GM19324 (cell line): ENCODE measurements at regions not wholly inside any gene's neighbourhood (a gene's known extent, or its start where the extent isn't known, plus 50 kb on each side); places are given as distances from the start of the nearest gene placed in this dataset.
"Not testable (repeated sequence)": the region's sequence is repeated elsewhere in the genome, so short reads cannot be mapped to it uniquely, and the experiment has no call there.

ENCODE experiments used
- ATAC-seq: cut with Tn5 transposase; IDR thresholded peaks from one replicate; pipeline ENCODE4 v1.9.1; 2021; ENCODE audit warnings: mild to moderate bottlenecking, moderate library complexity; ENCODE audit not compliant: unreplicated experiment, low FRiP score

DNA sequence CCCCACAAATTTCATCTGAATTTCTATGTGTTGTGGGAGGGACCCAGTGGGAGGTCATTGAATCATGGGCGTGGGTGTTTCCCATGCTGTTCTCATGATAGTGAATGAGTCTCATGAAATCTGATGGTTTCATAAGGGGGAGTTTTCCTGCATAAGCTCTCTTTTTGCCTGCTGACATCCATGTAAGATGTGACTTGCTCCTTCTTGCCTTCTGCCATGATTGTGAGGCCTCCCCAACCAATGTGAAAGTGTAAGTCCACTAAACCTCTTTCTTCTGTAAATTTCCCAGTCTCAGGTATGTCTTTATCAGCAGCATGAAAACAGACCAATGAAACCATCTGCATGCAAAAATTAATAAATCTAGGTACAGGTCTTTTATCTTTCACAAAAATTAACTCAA is 331.8 kb upstream of the GJE1 start:
- not testable (repeated sequence) for ATAC-seq

DNA sequence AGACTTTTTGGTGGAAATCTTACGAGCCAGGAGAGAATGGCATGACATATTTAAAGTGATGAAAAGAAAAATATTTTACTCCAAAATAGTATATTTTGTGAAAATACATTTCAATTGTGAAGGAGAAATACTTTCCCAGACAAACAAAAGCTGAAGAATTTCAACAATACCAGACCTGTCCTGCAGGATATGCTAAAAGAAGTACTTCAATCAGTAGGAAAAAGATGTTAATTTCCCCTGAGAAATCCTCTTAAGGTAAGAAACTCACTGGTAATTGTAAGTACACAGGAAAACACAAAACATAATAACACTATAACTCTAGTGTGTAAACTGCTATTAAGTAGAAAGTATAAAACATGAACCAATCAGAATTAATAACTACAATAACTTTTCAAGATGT is 341.8 kb upstream of the GJE1 start:
- ATAC-seq, result no peak

DNA sequence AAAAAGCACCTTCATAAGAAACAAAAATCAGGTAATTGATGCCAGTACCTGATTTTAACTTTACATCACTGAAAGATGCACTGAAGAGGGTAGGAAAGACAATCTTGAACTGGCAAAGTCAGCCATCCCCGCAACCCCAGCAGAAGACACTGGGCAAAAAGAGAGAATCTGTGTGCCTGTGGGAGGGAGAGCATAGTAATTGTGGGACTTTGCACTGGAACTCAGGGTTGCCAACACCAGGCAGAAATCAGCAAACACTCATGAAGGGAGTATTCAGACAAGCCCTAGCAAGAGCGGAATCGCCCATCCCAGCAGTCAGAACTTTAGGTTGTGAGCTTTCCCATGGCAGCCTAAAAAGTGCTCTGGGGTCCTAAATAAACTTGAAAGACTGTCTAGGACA is 344.6 kb upstream of the GJE1 start:
- no peak for ATAC-seq

DNA sequence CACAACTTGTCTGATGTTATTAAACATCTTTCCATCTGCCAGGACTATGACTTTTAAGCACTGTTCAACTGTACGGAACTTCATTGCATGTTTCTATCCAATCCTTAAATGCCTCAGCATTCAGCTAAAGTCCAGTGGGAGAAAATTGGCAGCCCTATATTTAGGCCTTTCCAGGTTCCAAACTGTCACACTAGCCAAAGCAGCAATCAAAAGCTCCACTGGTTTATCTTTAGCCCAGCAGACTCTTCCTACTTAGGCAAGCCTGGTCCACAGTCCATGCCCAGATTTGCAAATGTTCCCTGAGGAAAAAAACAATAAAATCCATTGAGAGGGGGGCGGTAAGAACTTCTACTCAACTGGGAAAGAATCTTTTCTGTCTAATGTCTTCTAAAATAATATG is 349.1 kb upstream of the GJE1 start:
- ATAC-seq, result no peak

DNA sequence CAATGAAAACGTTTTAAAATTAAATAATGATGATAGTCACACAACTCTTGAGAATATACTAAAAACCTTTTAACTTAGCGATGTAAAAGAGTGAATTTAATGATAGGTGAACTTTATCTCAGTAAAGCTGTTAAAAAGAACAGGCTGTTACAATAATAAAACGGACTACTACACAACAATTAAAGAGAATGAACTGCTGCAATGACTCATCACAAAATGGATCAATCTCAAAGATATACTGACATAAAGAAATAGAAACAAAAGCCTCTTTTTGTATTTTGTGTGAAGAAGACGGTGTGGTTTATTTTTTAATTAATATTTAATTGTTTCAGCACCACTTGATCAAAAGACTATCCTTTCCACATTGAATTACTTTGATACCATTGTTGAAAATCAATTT is 352.4 kb upstream of the GJE1 start:
- no peak for ATAC-seq

DNA sequence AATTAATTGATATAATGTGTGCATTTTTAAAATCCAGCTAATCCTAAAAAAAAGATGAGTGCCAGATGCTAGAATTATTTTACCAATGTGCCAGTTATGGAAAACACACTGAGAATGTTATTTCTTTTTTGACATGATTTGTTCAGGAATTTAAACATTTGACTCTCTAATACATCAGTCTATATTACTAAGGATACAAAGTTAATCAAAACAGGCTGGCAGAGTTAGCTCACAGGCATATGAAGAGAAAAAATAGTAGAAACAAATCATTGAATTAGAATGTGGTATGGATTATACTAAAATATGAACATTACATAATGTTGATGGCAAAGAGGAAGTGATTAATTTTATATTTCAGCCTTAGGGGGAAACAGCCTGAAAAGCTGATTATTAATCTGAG is 368.3 kb upstream of the GJE1 start:
- ATAC-seq, result no peak

DNA sequence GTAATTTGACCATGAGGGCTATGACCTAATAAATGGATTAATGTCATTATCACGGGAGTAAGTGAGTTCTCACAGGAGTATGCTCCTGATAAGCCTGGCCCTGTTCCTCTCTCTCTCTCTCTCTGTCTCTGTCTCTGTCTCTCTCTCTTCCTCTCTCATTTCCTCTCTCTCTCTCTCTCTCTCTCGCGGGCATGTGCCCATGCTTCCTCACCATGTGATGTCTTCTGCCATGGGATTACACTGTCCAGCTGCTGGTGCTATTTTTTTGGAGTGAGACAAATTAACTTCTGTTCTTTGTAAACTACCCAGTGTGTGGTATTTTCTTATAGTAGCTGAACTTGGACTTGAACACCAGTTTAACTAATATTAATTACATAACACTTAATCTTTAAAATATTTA is 374.3 kb upstream of the GJE1 start:
- ATAC-seq, result no peak

DNA sequence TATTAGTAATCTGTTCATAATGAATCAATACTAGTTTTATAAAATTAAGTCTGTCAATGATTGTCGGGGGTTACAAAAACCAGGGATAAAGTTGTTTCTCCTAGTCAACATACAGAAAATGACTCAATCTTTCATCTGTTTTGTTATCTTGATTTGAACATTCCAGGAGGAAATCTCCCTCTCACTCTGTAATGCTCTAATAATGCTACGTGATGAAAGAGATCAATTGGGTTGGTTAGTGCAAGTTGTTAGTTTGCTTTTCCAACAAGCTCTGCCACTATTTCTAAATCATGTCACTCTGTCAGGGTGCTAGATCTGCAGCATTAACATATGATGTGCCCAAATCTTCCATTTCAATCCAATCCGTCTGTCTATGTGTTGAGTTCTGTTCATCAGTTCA is 379.5 kb upstream of the GJE1 start:
- ATAC-seq, result no peak

DNA sequence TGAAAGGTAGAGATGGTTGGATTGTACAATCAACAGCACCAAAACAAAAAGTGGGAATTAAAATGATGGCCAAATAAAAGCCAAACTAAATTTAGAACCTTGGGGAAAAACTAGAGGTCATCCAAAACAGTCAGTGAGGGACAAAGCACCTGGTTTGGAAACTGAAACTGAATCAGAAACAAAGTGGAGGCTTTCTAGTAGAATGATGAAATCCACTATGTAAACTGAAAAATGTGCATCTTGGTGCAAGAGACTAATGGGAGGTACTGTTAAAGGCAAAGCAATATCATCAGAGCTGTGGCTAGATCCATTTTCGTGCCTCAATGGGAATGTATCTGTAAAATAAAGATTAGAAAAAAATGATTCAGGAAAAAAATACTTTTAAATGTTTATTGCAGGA is 380.0 kb upstream of the GJE1 start:
- no peak for ATAC-seq

DNA sequence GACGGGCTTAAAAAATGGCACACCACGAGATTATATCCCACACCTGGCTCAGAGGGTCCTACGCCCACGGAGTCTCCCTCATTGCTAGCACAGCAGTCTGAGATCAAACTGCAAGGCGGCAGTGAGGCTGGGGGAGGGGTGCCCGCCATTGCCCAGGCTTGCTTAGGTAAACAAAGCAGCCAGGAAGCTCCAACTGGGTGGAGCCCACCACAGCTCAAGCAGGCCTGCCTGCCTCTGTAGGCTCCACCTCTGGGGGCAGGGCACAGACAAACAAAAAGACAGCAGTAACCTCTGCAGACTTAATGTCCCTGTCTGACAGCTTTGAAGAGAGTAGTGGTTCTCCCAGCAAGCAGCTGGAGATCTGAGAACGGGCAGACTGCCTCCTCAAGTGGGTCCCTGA is 386.4 kb upstream of the GJE1 start:
- not testable (repeated sequence) for ATAC-seq

DNA sequence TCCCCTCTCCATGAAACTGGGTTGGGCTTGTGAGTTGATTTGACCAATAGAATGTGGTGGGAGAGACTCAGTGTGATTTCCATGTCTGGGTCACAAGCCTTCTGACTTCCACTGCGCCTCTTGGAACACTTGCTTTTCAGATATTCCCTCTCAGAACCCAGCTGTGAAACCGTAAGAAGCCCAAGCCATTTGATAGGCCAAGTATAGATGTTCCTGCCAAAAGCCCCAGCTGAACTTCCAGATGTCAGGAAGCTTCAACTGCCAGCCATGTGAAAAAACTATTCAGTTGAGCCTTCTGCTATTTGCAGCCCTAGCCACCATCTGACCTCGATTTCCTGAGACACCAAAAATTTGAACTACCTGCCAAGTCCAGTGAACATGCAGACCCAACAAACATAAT is 387.8 kb upstream of the GJE1 start:
- ATAC-seq, result no peak

DNA sequence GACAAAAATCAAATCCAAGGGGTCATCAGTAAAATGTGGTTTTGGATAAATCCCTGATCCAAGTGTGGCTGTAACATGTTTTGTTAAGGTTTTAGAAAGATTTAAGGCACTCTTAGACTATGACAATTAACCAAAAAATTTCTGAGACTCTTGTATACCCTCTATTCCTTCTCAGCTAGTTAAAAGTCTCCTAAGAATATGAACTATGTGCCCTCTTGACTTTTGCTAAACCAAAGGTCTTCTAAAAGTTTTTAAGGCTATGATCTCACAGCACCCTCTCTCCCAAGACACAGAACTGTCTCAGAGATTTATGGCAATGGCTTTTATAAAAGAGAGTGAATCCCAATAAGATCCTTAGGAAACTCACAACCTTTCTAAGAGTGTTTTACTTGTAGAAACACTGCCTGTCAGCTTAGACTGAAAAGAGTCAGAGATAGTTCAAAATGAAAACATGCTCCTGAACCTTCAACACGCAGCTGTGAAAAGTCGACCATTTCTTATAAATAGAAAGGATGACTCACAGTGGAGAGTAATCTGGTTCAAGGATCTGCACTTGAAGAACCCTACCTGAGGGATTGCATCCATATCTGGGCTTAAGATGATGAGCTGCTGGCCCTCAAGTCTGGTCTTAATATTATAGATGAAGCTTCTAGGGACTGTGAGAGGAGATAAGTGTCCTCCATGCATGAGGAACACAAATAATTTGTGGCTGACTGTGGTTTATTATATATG is 388.4 kb upstream of the GJE1 start:
- no peak for ATAC-seq

DNA sequence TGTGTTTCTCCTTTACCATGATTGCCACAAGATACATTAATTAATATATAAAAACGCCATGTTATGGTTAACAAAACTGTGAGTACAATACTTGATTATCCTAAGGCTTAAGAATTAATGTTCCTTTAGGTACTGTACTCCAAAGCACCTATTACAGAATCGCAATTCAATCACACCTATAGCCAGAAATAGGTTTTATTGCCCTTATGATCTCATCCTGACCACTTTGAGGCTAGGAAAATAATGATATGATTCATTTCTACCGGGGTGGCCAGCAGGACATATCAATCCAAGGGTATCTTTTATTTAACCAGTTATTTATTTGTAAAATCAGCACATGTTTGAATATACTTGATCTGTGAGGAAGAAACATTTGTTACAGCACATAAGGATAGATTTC is 396.6 kb upstream of the GJE1 start:
- no peak for ATAC-seq

DNA sequence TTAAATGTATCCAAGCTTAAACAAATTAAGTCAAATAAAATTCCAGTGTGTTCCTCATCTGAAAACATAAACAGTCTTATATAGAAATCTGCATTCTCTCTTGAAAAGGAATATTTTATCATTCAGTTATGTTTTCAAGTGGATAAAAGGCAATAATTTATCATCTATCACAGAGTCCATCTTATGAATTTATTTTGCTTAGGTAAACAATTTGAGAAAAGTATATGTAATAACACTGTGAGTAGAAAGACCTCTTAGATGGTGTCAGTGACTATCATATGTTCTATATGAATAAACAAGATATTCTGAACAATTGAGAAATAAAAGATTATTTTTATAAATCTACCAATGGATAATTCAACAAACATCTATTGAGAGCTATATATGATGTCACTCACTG is 397.6 kb upstream of the GJE1 start:
- no peak for ATAC-seq

DNA sequence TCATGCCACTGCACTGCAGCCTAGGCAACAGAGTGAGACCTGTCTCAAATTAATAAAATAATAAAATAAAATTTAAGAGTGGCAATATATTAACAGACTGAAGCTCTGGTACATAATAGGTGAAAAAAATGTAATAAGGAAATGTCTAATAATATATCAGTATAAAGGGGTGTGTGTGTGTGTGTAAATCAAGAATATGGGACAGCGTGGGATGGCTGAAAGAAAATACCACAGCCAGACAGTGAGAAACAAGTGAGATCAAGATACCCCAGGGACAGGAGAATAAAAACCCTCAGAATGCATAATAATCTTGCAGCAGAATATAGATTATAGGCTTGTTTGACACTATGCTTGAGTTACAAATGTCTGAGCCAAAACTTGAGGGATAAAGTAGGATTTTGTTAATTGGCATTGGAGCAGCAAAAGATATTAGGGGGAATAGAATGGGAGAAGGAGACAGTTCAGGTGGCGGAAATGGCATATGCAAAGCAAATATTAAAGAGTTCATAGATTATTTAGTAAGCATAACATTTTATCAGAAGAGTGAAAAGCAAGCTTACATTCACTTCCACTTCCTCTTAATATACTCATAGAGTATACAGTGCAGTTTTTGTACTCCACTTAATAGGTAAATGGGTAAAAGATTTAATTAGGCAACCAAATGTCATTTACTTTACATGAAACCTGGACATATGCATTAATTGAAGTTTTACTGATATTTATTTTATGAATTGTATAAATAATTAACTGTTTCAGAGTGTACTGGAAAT is 398.5 kb upstream of the GJE1 start:
- no peak for ATAC-seq

DNA sequence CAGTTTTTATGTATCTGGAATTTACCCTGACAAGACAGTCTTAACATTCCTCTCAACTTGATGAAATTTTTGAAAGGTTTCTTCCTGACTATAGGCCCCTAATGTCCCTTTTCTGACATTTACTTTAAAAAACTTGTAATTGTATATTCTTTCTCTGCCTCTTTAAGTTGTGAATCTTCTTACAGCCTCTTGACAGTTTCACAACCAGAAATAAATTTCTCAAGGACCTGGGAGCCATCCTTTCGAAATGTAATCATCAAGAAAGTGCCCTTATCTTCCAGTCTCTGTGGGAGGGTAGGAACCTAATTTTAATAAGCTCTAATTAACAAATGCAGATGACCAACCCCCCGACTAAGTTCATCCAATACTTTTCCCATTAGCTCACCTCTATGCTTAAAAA is 403.6 kb upstream of the GJE1 start:
- ATAC-seq, result no peak

DNA sequence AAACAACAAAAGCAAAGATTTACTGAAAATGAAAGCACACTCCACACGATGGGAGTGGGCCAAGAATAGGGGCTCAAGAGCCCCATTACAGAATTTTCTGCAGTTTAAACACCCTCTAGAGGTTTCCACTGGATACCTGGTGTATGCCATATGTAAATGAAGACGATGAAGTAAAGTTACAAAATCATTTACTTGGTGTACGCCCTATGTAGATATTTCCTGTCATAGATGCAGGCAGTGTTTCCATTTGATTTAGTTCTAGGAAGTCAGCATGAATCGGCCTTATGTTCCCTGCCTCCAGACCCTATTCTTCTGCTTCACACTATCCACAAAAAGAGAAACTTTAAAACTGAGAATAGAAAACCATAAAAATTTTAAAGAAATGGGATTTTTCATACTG is 404.4 kb upstream of the GJE1 start:
- no peak for ATAC-seq

DNA sequence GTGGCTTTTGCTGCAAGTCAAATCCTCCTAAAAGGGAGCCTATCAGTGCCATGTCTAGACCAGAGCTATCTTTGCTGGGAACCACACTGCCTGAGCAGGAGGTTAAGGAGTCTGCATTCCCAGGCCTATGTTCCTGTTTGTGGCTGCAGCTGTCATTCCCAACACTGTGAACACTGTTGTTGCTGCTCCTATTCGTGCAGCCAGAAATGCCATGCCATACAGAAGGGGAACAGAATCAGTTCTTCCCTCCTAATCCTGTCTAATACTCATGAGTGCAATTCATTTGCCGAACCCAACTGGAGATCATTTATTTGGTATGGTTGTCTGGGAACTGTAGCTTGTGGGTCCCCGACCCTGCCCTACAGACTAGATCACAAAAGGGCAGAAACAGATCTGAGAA is 406.5 kb upstream of the GJE1 start:
- no peak for ATAC-seq

DNA sequence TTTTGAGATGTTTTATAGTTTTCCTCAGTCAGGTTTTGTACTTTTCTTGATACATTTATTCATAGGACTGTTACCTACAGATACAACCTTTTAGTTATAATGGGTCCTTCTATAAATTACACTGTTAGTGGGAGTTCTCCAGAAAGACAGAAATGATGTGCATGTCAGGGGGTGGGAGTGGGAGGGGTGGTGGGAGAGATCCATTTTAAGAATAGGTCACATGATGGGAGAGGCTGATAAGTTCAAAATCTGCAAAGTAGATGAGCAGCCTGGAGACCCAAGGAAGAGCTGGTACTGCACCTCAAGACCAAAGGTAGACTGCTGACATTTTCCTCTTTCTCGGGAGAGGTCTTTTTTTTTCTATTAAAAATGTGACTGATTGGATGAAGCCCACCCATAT is 408.0 kb upstream of the GJE1 start:
- ATAC-seq, result no peak

DNA sequence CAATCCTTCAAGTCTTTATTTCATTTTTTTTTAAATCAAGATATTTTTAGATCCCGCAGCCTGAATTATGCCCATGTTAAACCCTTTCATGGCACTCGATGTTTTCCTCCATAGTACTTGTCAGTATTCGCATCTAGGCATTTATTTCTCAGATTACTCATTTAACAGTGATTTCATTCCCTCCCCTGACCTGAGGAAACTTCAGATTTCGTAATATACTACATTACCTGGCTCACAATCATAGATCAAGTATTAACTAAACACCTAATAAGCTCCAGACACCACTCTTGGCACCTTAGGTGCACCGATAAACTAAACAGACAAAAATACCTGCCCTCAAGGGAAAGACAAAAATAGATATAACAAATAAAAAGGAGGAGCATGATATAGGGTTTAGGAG is 413.2 kb upstream of the GJE1 start:
- ATAC-seq, result no peak

DNA sequence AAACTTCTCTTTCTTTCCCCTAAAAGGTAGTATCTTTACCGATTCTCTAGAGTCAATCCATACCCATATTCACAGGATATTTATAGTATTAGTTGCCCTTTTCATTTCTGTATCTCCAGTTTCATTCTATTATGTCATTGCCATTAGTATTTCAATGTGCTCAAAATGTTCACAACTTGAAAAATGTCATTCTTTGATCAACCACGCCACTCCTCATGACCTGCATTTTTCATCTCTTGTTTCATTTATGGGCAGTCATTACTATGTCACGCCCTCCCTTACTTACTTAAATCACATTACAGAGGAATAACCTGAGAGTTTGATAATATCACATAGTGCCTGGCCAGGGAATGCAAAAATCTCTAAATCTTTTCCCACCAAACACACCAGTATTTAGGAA is 427.3 kb upstream of the GJE1 start:
- no peak for ATAC-seq

DNA sequence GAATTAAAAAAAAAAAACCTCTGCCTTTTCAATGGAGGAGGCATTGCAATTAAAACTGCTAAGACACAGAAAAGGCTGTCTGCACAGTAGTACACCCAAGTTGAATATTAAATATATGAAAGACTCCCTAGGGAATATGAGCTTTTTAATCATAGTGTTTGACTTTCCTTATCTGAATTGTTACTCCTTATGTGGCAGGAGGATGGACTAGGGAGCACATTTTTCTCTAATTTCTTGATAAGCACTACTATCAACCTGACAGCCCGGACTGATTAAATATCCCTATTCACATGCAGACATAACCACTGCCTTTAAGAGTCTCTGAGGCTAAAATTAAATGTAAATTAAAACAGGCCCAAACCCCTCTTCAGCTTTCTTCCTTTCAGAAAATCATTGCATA is 428.6 kb upstream of the GJE1 start:
- ATAC-seq, result no peak
